Peyer's patch (tissue), 4 donors: ENCODE measurements at regions not wholly inside any gene's neighbourhood (a gene's known extent, or its start where the extent isn't known, plus 50 kb on each side); places are given as distances from the start of the nearest gene placed in this dataset.

Source experiments
- DNase-seq, 3 donors: peaks; one replicate each; pipeline ENCODE4 v3.0.0-alpha.2; 2017 to 2019
- H3K27ac ChIP-seq, 4 donors: fragments of 200-600 bp; sonication (generic); one replicate each; pipeline ENCODE4 v1.5.1; 2016 to 2019
- H3K27me3 ChIP-seq, 2 donors: fragments of 200-600 bp; sonication (generic); one replicate each; pipeline ENCODE4 v1.5.1; 2019
- H3K36me3 ChIP-seq, 3 donors: fragments of 200-600 bp; sonication (generic); one replicate each; pipeline ENCODE4 v1.5.1; 2016 to 2019
- H3K4me1 ChIP-seq, 4 donors: fragments of 200-600 bp; sonication (generic); one replicate each; pipeline ENCODE4 v1.5.1; 2016 to 2019
- H3K4me3 ChIP-seq, 4 donors: fragments of 200-600 bp; sonication (generic); 1 replicate in 3 of 4; 2 replicates in 1 of 4; pipeline ENCODE4 v1.5.1; 2016 to 2019; ENCODE audit warnings: mild to moderate bottlenecking in 1 of 4
- H3K9me3 ChIP-seq, 4 donors: fragments of 200-600 bp; sonication (generic); one replicate each; pipeline ENCODE4 v1.5.1; 2016 to 2019; ENCODE audit warnings: mild to moderate bottlenecking in 1 of 4
- CTCF ChIP-seq, 6 experiments: fragments of 450-650 bp in 4 of 6; fragments of 200-600 bp in 2 of 6; sonication (generic) in 1 of 6; IDR thresholded peaks; one replicate each; pipeline ENCODE4 v1.5.1; 2017 to 2019; ENCODE audit warnings: antibody characterized with exemption in 6 of 6, mild to moderate bottlenecking in 3 of 6, moderate library complexity in 1 of 6
- POLR2A ChIP-seq, 2 donors: fragments of 450-650 bp; IDR thresholded peaks; one replicate each; pipeline ENCODE4 v1.5.1; 2017; ENCODE audit warnings: antibody characterized with exemption in 2 of 2, mild to moderate bottlenecking in 2 of 2, moderate library complexity in 2 of 2

DNA sequence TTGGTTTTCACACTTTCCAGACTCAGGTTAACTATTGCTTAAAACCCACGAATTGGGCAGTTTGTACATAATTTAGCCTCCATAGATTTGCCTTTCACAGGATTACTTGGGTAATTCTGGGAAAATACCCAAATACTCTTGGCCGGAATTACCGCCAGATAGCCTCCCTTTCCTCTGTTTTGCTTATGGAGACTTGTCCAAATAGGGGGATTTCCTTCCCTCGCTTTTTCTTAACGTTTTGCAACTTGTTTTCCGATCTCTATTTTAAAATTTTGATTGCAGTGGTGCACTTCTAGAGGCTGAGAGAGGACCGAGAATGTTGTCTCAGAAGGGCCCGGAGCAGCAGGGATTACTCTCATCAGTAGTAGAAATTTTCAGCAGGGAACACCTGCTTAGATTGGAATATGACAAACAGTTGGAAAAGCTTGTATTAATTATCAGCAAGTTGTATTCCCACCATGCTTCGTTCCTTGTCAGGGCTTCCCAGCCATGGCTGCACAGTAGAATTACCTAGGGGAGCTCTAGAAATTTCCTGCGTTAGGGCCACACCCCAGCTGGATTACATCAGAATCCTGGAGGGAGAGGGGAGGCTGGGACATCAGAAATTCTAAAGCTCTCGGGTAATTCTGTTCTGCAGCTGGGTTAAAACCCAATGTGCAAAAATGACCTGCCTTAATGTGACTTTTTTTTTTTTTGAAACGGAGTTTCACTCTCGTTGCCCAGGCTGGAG, 329.1 kb downstream of the SH3GL2 start:
- TF ChIP-seq POLR2A (IDR thresholded peaks at IDR 0.05) (no peak), CTCF (IDR thresholded peaks at IDR 0.05) (no peak)
- Histone ChIP-seq H3K9me3 (peaks cover 0 to 7% (median 0%) of the 10 kb centered on the region in 4 donors), H3K4me3 (no peak overlapping the region), H3K27ac (no peak overlapping the region), H3K36me3 (no peaks in the 10 kb centered on the region), H3K27me3 (no peaks in the 10 kb centered on the region), H3K4me1 (no peaks in the 10 kb centered on the region)
- DNase-seq, result no peak

- TF ChIP-seq POLR2A (IDR thresholded peaks at IDR 0.05) (no peak), CTCF (IDR thresholded peaks at IDR 0.05) (no peak)
- H3K4me3 ChIP-seq, result no peak overlapping the region
- no peak for DNase-seq
- H3K4me1 ChIP-seq, result no peaks in the 10 kb centered on the region
- no peaks in the 10 kb centered on the region for H3K36me3 ChIP-seq
- no peaks in the 10 kb centered on the region for H3K27me3 ChIP-seq
- H3K9me3 ChIP-seq, result no peaks in the 10 kb centered on the region
- H3K27ac ChIP-seq, result no peak overlapping the region
Observed at GRCh38 chr9:17926246-17926645, 347.4 kb downstream of the SH3GL2 start.

DNA sequence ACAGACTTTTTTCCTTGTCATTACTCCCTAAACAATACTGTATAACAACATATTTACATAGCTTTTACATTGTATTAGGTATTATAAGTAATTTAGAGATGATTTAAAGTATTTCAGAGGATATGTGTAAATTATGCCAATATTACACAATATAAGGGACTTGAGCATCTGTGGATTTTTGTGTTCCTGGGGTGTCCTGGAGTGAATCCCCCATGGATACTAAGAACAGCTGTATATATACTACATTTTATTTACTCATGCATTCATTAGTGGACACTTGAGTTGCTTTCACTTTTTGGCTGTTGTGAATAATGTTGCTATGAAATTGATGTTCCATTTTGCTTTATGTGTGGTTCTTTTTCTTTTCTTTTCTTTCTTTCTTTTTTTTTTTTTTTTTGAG, 348.8 kb downstream of the SH3GL2 start:
- no peaks in the 10 kb centered on the region for H3K27me3 ChIP-seq
- TF ChIP-seq POLR2A (IDR thresholded peaks at IDR 0.05), result no peak
- TF ChIP-seq CTCF (IDR thresholded peaks at IDR 0.05), result no peak
- no peaks in the 10 kb centered on the region for H3K36me3 ChIP-seq

DNA sequence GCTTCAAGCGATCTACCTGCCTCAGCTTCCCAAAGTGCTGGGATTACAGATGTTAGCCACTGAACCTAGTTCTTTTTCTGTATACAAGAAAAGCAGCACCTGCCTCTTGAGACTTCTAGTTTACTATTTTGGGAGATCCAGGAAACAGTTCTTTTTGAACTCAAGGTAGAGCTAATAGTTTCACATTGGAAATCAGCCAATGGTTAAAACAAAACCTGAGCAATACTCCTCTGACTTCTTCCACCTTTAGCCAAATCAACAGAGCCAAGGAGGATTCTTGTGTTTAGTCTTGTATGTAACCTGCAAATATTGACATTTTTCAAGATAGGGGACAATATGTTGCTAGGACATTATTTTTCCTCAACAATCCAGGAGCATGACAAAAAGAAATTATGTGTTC, 349.4 kb downstream of the SH3GL2 start:
- no peak overlapping the region for H3K4me3 ChIP-seq
- no peak for DNase-seq
- H3K4me1 ChIP-seq, result no peaks in the 10 kb centered on the region
- no peaks in the 10 kb centered on the region for H3K36me3 ChIP-seq
- no peaks in the 10 kb centered on the region for H3K27me3 ChIP-seq
- no peak overlapping the region for H3K27ac ChIP-seq
- TF ChIP-seq POLR2A (IDR thresholded peaks at IDR 0.05) (no peak), CTCF (IDR thresholded peaks at IDR 0.05) (no peak)
- no peaks in the 10 kb centered on the region for H3K9me3 ChIP-seq

More for the DNA sequence above, 348.8 kb downstream of the SH3GL2 start:
- Histone ChIP-seq H3K4me1 (no peaks in the 10 kb centered on the region), H3K27ac (no peak overlapping the region), H3K4me3 (no peak overlapping the region), H3K9me3 (no peaks in the 10 kb centered on the region)
- no peak for DNase-seq

- H3K4me1 ChIP-seq, result no peaks in the 10 kb centered on the region
- TF ChIP-seq CTCF (IDR thresholded peaks at IDR 0.05) (no peak), POLR2A (IDR thresholded peaks at IDR 0.05) (no peak)
- H3K4me3 ChIP-seq, result no peak overlapping the region
- no peaks in the 10 kb centered on the region for H3K36me3 ChIP-seq
- H3K27me3 ChIP-seq, result no peaks in the 10 kb centered on the region
- H3K27ac ChIP-seq, result no peak overlapping the region
- no peak for DNase-seq
- H3K9me3 ChIP-seq, result no peaks in the 10 kb centered on the region
Observed at GRCh38 chr9:17928768-17929167, 349.9 kb downstream of the SH3GL2 start.

DNA sequence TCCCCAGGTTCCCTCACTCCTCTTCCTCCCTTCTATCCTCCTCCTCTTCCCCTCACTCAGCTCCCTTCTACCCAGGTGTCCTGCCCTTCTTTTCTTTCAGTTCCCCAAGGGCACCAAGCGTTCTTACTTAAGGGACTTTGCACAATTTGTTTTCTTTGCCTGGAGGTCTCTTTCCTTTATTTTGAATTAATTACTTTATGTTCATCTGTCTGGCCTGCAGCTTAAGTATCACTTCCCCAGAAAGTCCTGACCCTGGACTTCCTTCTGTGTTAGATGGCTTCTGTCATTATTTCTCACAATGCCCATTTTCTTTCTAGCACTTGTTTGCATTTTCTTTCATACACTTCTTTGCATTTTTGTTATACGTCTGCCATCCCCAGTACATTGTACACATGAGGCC, 350.6 kb downstream of the SH3GL2 start:
- H3K27me3 ChIP-seq, result no peaks in the 10 kb centered on the region

More for the DNA sequence above, 350.6 kb downstream of the SH3GL2 start:
- no peaks in the 10 kb centered on the region for H3K9me3 ChIP-seq
- H3K36me3 ChIP-seq, result no peaks in the 10 kb centered on the region
- no peak for DNase-seq
- TF ChIP-seq POLR2A (IDR thresholded peaks at IDR 0.05) (no peak), CTCF (IDR thresholded peaks at IDR 0.05) (no peak)
- H3K27ac ChIP-seq, result no peak overlapping the region
- no peaks in the 10 kb centered on the region for H3K4me1 ChIP-seq
- H3K4me3 ChIP-seq, result no peak overlapping the region
